NB4 (cell line): ENCODE measurements at regions not wholly inside any gene's neighbourhood (a gene's known extent, or its start where the extent isn't known, plus 50 kb on each side); places are given as distances from the start of the nearest gene placed in this dataset.

Source experiments
- DNase-seq: peaks from one replicate; pipeline ENCODE4 v3.0.0; 2010; ENCODE audit warnings: low read depth
- H3K4me3 ChIP-seq: one replicate; pipeline ENCODE4 v1.5.1; 2011; ENCODE audit warnings: mild to moderate bottlenecking, low read depth, low read length, moderate library complexity
- CTCF ChIP-seq: IDR thresholded peaks from one replicate; pipeline ENCODE4 v1.5.1; 2012; ENCODE audit warnings: low read depth, low read length
- MYC ChIP-seq: IDR thresholded peaks from 2 replicates; pipeline ENCODE4 v1.6.1; 2011; ENCODE audit warnings: low read depth, low read length
- POLR2A ChIP-seq: IDR thresholded peaks from 2 replicates; pipeline ENCODE4 v1.6.1; 2011; ENCODE audit warnings: mild to moderate bottlenecking; ENCODE audit not compliant: insufficient read length; ENCODE audit errors: extremely low read depth
- TF ChIP-seq, protein P1 (sequence below): IDR thresholded peaks from 2 replicates; pipeline ENCODE4 v1.6.1; 2011; ENCODE audit warnings: low read depth, low read length

DNA sequence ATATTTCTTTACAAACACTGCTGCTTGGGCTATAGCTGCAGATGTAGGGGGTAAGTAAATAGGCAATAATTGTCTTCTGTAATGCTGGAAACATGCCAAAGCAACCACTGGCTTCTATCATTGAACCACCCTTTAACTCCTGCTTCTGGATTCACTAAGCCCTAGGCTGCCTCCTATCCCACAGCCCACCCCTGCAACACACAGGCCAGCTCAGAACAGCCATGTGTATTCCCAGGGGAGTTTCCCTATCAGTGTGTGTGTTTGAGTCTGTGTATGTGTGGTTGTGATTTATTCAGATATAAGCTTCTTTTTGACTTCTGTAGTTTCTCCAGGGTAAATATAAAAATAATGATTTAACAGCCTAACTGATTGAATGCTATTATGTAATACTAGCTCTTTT lies 291.3 kb downstream of the PCDH10 start:
- H3K4me3 ChIP-seq: no peak overlapping the region
- DNase-seq: no peak
- TF ChIP-seq MYC (no peak), POLR2A (no peak), CTCF (no peak)
- TF ChIP-seq, protein P1, sequence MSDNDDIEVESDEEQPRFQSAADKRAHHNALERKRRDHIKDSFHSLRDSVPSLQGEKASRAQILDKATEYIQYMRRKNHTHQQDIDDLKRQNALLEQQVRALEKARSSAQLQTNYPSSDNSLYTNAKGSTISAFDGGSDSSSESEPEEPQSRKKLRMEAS: no peak

GRCh38 chr4:133439830-133440229 lies 290.7 kb downstream of the PCDH10 start:
- no peak overlapping the region for H3K4me3 ChIP-seq
- TF ChIP-seq POLR2A (no peak), CTCF (no peak), MYC (no peak)
- TF ChIP-seq, protein P1: no peak
- no peak for DNase-seq

DNA sequence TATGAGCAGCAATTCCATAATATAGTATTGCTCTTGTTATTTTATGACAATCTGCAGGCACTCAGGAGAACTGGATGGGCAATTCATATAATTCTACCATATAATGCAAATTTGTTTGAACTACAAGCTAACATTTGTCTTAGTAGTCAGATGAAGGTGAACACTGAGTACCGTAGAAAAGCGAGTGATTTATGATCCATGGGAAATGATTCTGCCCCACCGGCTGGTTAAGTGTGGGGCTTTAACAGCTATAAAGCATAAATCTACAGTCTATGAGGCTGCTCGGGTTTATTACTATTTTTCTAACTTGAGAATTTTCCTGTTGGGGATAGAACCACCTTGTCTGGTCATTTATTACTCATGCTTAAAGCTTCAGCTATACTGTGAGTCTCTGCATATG lies 275.5 kb downstream of the PCDH10 start:
- no peak overlapping the region for H3K4me3 ChIP-seq
- TF ChIP-seq POLR2A (no peak), MYC (no peak), CTCF (no peak)
- TF ChIP-seq, protein P1: no peak
- no peak for DNase-seq

- TF ChIP-seq MYC (no peak), CTCF (no peak), POLR2A (no peak)
- TF ChIP-seq, protein P1: no peak
- no peak for DNase-seq
- H3K4me3 ChIP-seq: no peak overlapping the region
Measured at GRCh38 chr4:133403913-133404312, 254.8 kb downstream of the PCDH10 start.

DNA sequence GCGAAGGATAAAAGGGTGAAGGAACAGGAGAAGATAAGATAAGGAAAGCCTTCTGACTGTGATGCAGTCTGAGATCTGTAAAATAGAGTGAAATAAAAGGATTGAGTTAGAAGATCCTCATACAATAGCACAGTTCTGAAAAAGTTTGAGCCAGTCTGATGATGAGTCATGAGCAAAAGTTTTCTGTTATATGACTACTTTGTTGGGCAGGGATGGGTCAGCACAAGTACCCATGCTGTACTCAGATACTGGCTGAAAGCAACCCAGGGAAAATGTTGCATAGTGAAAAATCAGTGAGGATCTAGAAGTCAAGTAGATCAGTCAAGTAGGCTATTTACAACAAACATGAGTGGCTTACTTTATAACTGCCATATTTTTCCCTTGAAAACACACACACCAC lies 253.5 kb downstream of the PCDH10 start:
- no peak for DNase-seq
- TF ChIP-seq CTCF: no peak
- TF ChIP-seq POLR2A: no peak
- TF ChIP-seq MYC: no peak
- TF ChIP-seq, protein P1: no peak
- H3K4me3 ChIP-seq: no peak overlapping the region

DNA sequence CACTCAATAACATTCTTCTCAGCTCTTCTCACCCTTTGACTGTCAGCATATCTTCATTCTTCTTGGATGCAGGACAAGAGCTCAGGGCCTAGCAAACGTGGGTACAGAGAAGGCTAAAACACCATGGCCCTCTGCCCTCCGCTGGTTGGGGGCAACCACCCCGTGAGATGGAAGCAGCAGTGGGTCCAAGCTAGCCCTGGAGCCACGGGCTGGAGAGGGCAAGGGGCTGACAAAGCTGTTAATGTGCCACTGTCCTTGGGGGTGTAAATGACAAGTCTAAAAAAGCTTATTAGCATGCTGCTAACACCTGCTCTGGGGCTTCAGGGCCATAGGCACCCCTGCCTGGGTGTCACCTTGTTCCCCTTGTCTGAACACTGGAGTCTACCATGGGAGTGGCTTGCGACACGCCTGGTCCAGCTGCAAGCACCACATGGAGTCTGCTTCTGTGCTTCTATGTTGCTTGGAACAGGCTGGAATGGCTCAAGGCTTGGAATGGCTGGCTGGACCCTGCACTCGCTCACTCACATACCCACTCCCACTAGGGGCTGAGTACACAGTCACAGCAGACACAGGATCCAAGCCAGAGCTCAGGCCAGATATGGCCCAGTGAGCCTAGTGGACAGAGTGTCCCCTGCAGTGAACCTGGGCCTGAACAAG lies 246.0 kb downstream of the PCDH10 start:
- TF ChIP-seq MYC: no peak
- no peak for TF ChIP-seq CTCF
- TF ChIP-seq, protein P1: no peak
- no peak for TF ChIP-seq POLR2A
- no peak for DNase-seq
- H3K4me3 ChIP-seq: no peak overlapping the region
